Stimulated activated CD4-positive, alpha-beta T cell treated with anti-CD3 and anti-CD28 coated beads, Interleukin-2, amount 100 ng/mL, for 24 hours (primary cell): ENCODE measurements at regions not wholly inside any gene's neighbourhood (a gene's known extent, or its start where the extent isn't known, plus 50 kb on each side); places are given as distances from the start of the nearest gene placed in this dataset.

ENCODE experiments used
- DNase-seq, 2 donors: peaks; one replicate each; pipeline ENCODE4 v3.0.0-alpha.2; 2020

GRCh38 chr14:34237677-34238076 lies 224.4 kb downstream of the SPTSSA start:
- DNase-seq: no peak

GRCh38 chr14:34237081-34237480 lies 225.0 kb downstream of the SPTSSA start:
- no peak for DNase-seq

GRCh38 chr14:34235643-34236300 lies 226.3 kb downstream of the SPTSSA start:
- DNase-seq: no peak

GRCh38 chr14:34234258-34234657 lies 227.8 kb downstream of the SPTSSA start:
- DNase-seq: no peak

- DNase-seq: no peak
Observed at GRCh38 chr14:34233619-34234018, 228.4 kb downstream of the SPTSSA start.

- no peak for DNase-seq
Observed at GRCh38 chr14:34232790-34233189, 229.2 kb downstream of the SPTSSA start.

GRCh38 chr14:34231626-34232025 lies 230.4 kb downstream of the SPTSSA start:
- DNase-seq: no peak

- DNase-seq: no peak
Observed at GRCh38 chr14:34229140-34229539, 232.9 kb downstream of the SPTSSA start.

- DNase-seq: no peak
Observed at GRCh38 chr14:34228650-34228976, 233.4 kb downstream of the SPTSSA start.

- DNase-seq: peak; percentile 68 to 71
Observed at GRCh38 chr14:34227834-34228649, 234.0 kb downstream of the SPTSSA start.

GRCh38 chr14:34224221-34224620 lies 237.8 kb downstream of the SPTSSA start:
- no peak for DNase-seq

GRCh38 chr14:34223373-34224148 lies 238.5 kb downstream of the SPTSSA start:
- no peak for DNase-seq

GRCh38 chr14:34222867-34223266 lies 239.2 kb downstream of the SPTSSA start:
- DNase-seq: no peak

- DNase-seq: no peak
Observed at GRCh38 chr14:34222122-34222521, 239.9 kb downstream of the SPTSSA start.

- peak in 1 of 2 donors; percentile 10 for DNase-seq
Observed at GRCh38 chr14:34220921-34221320, 241.1 kb downstream of the SPTSSA start.

GRCh38 chr14:34220378-34220706 lies 241.7 kb downstream of the SPTSSA start:
- no peak for DNase-seq

GRCh38 chr14:34219661-34220377 lies 242.2 kb downstream of the SPTSSA start:
- no peak for DNase-seq

GRCh38 chr14:34218881-34219280 lies 243.2 kb downstream of the SPTSSA start:
- no peak for DNase-seq

- DNase-seq: no peak
Observed at GRCh38 chr14:34214961-34215360, 247.1 kb downstream of the SPTSSA start.

GRCh38 chr14:34213332-34213731 lies 248.7 kb downstream of the SPTSSA start:
- DNase-seq: no peak

- DNase-seq: no peak
Observed at GRCh38 chr14:34212172-34212929, 249.7 kb downstream of the SPTSSA start.

GRCh38 chr14:34211732-34212131 lies 250.3 kb downstream of the SPTSSA start:
- no peak for DNase-seq
